ENCODE measurements at regions not wholly inside any gene's neighbourhood (a gene's known extent, or its start where the extent isn't known, plus 50 kb on each side); places are given as distances from the start of the nearest gene placed in this dataset.

DNA sequence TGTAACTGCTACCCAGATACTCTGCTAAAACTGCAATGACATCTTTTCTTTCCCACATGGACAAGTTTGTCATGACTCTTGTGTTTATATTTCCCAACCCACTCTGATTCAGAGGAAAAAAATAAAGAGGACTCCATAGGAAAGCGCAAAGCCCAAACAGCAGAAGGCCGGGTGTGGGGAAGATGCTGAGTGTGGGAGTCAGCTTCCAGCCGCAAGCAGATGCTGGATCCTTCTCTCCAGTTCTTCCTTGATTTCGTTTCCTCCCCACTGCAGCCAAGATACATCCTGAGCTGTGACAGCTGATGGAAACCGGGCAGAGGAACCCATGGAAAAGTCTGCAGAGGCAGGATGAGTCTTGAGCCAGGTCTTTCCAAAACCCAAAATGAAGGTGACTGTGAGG lies 498.2 kb downstream of the PLPP3 start:
- intact Hi-C loops (cut with micrococcal nuclease): no loop called here
- no peak overlapping the region for H3K4me3 Mint-ChIP-seq
- no peak for DNase-seq (ENCODE audit: low spot score)
- no peaks in the 10 kb centered on the region for H3K27me3 Mint-ChIP-seq (ENCODE audit: insufficient read depth)
- H3K4me1 Mint-ChIP-seq (ENCODE audit: low read depth): no peaks in the 10 kb centered on the region
- H3K27ac Mint-ChIP-seq: no peak overlapping the region
- H3K9me3 Mint-ChIP-seq: no peaks in the 10 kb centered on the region
- H3K36me3 Mint-ChIP-seq (ENCODE audit: low read depth): no peaks in the 10 kb centered on the region

- H3K27ac Mint-ChIP-seq: no peak overlapping the region
- no peaks in the 10 kb centered on the region for H3K27me3 Mint-ChIP-seq (ENCODE audit: insufficient read depth)
- no peaks in the 10 kb centered on the region for H3K36me3 Mint-ChIP-seq (ENCODE audit: low read depth)
- H3K4me3 Mint-ChIP-seq: no peak overlapping the region
- intact Hi-C loops (cut with micrococcal nuclease): no loop called here
- DNase-seq (ENCODE audit: low spot score): no peak
- H3K9me3 Mint-ChIP-seq: no peaks in the 10 kb centered on the region
- no peaks in the 10 kb centered on the region for H3K4me1 Mint-ChIP-seq (ENCODE audit: low read depth)
Observed at GRCh38 chr1:56080123-56080522, 499.2 kb downstream of the PLPP3 start.

- no peak for DNase-seq (ENCODE audit: low spot score)
- Mint-ChIP-seq H3K9me3 (no peaks in the 10 kb centered on the region), H3K27ac (no peak overlapping the region), H3K4me3 (no peak overlapping the region), H3K4me1 (ENCODE audit: low read depth) (no peaks in the 10 kb centered on the region), H3K27me3 (ENCODE audit: insufficient read depth) (no peaks in the 10 kb centered on the region), H3K36me3 (ENCODE audit: low read depth) (no peaks in the 10 kb centered on the region)
- intact Hi-C loops (cut with micrococcal nuclease): no loop called here
Observed at GRCh38 chr1:56079391-56079790, 500.0 kb downstream of the PLPP3 start.

- H3K27me3 Mint-ChIP-seq (ENCODE audit: insufficient read depth): no peaks in the 10 kb centered on the region
- H3K4me1 Mint-ChIP-seq (ENCODE audit: low read depth): no peaks in the 10 kb centered on the region
- intact Hi-C loops (cut with micrococcal nuclease): no loop called here
- H3K27ac Mint-ChIP-seq: no peak overlapping the region
- no peak for DNase-seq (ENCODE audit: low spot score)
- H3K4me3 Mint-ChIP-seq: no peak overlapping the region
- no peaks in the 10 kb centered on the region for H3K9me3 Mint-ChIP-seq
- no peaks in the 10 kb centered on the region for H3K36me3 Mint-ChIP-seq (ENCODE audit: low read depth)
Observed at GRCh38 chr1:56077206-56077605, 502.2 kb downstream of the PLPP3 start.

DNA sequence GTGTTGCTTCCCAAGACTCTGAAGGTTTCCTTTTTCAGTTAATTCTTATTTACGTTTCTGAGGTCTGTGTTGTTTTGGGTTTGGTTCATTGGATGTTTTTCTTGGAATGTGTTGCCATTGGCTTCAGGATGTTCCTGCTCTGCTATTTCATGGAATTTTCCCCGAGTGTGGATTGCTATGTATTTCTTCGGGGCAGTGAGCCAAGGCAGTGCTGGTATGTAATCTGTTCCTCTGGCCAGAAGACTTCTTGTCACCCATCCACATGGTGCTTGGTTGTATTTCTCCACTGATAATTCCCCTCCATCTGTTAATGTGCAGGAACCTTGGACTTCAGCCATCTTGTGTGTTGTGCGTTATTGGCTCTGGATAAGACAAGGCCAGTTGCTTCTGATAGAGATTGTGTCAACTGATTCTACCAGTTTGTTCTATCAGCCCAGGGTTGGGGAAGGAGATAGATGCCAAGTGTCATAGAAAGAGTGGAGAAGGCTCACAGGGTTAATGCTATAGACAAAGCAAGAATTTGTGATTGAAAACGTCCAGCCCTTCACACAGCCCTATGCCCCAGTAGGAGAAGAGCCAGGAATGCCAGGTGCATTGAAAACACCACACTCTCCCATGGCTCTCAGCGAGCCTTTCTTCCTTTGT lies 505.2 kb downstream of the PLPP3 start:
- Mint-ChIP-seq H3K4me3 (no peak overlapping the region), H3K27me3 (ENCODE audit: insufficient read depth) (no peaks in the 10 kb centered on the region), H3K4me1 (ENCODE audit: low read depth) (no peaks in the 10 kb centered on the region), H3K9me3 (no peaks in the 10 kb centered on the region), H3K27ac (no peak overlapping the region), H3K36me3 (ENCODE audit: low read depth) (no peaks in the 10 kb centered on the region)
- intact Hi-C loops (cut with micrococcal nuclease): no loop called here
- DNase-seq (ENCODE audit: low spot score): no peak

DNA sequence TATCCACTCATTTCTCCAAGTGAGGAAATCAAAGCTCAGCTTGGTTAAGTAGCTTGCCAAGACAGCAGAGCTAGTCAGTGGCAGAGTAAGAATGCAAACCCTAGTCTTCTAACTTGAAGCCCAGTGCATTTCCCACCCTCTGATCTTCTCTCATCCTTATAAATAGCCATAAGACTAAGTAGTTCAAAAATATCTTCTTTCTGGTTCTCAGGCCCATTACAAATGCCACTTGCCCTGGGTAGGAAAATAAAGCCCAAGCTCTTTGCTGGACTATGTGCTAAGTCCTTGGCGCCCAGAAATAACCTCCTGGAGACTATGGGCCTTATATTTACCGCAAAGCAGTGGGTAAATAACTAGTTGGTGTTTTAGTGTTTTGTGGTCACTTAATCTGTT lies 505.8 kb downstream of the PLPP3 start:
- no peak for DNase-seq (ENCODE audit: low spot score)
- Mint-ChIP-seq H3K9me3 (no peaks in the 10 kb centered on the region), H3K27ac (no peak overlapping the region), H3K4me3 (no peak overlapping the region), H3K27me3 (ENCODE audit: insufficient read depth) (no peaks in the 10 kb centered on the region), H3K36me3 (ENCODE audit: low read depth) (no peaks in the 10 kb centered on the region), H3K4me1 (ENCODE audit: low read depth) (no peaks in the 10 kb centered on the region)
- intact Hi-C loops (cut with micrococcal nuclease): no loop called here

GRCh38 chr1:56073206-56073605 lies 506.2 kb downstream of the PLPP3 start:
- no peaks in the 10 kb centered on the region for H3K27me3 Mint-ChIP-seq (ENCODE audit: insufficient read depth)

GRCh38 chr1:56072310-56072709 lies 507.1 kb downstream of the PLPP3 start:
- intact Hi-C loops (cut with micrococcal nuclease): no loop called here
- no peaks in the 10 kb centered on the region for H3K4me1 Mint-ChIP-seq (ENCODE audit: low read depth)

More at GRCh38 chr1:56073206-56073605, 506.2 kb downstream of the PLPP3 start:
- no peak for DNase-seq (ENCODE audit: low spot score)
- intact Hi-C loops (cut with micrococcal nuclease): no loop called here
- Mint-ChIP-seq H3K4me3 (no peak overlapping the region), H3K4me1 (ENCODE audit: low read depth) (no peaks in the 10 kb centered on the region), H3K36me3 (ENCODE audit: low read depth) (no peaks in the 10 kb centered on the region), H3K27ac (no peak overlapping the region), H3K9me3 (no peaks in the 10 kb centered on the region)

DNA sequence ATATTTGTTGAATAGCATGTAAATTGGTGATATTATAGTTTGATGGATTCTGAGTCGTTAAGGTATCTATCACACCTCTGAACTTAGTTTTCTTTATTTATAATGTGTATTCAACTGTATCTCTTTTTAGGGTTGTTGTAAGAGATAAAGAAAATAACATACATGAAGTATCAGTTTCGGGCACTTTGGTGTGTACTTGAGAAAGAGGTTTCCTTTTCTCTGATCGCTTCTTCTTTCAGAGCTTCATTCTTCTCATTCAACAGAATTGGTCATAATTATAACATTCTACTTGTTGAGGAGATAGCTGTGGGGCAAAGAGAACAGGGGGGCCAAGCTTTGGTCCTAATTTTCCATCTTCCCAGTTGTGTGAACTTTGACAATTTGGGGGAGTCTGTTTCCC lies 508.0 kb downstream of the PLPP3 start:
- Mint-ChIP-seq H3K36me3 (ENCODE audit: low read depth) (no peaks in the 10 kb centered on the region), H3K4me1 (ENCODE audit: low read depth) (no peaks in the 10 kb centered on the region), H3K4me3 (no peak overlapping the region), H3K9me3 (no peaks in the 10 kb centered on the region), H3K27ac (no peak overlapping the region), H3K27me3 (ENCODE audit: insufficient read depth) (no peaks in the 10 kb centered on the region)
- intact Hi-C loops (cut with micrococcal nuclease): no loop called here
- no peak for DNase-seq (ENCODE audit: low spot score)

More at GRCh38 chr1:56072310-56072709, 507.1 kb downstream of the PLPP3 start:
- H3K36me3 Mint-ChIP-seq (ENCODE audit: low read depth): no peaks in the 10 kb centered on the region
- no peaks in the 10 kb centered on the region for H3K27me3 Mint-ChIP-seq (ENCODE audit: insufficient read depth)
- no peak overlapping the region for H3K27ac Mint-ChIP-seq
- no peak for DNase-seq (ENCODE audit: low spot score)
- H3K4me3 Mint-ChIP-seq: no peak overlapping the region
- no peaks in the 10 kb centered on the region for H3K9me3 Mint-ChIP-seq

GRCh38 chr1:56070601-56071000 lies 508.8 kb downstream of the PLPP3 start:
- Mint-ChIP-seq H3K36me3 (ENCODE audit: low read depth) (no peaks in the 10 kb centered on the region), H3K4me3 (no peak overlapping the region), H3K4me1 (ENCODE audit: low read depth) (no peaks in the 10 kb centered on the region), H3K9me3 (no peaks in the 10 kb centered on the region), H3K27me3 (ENCODE audit: insufficient read depth) (no peaks in the 10 kb centered on the region), H3K27ac (no peak overlapping the region)
- DNase-seq (ENCODE audit: low spot score): no peak
- intact Hi-C loops (cut with micrococcal nuclease): no loop called here

GRCh38 chr1:56069824-56070223 lies 509.5 kb downstream of the PLPP3 start:
- intact Hi-C loops (cut with micrococcal nuclease): no loop called here
- H3K27ac Mint-ChIP-seq: no peak overlapping the region
- H3K27me3 Mint-ChIP-seq (ENCODE audit: insufficient read depth): no peaks in the 10 kb centered on the region
- DNase-seq (ENCODE audit: low spot score): no peak
- no peak overlapping the region for H3K4me3 Mint-ChIP-seq
- no peaks in the 10 kb centered on the region for H3K4me1 Mint-ChIP-seq (ENCODE audit: low read depth)
- no peaks in the 10 kb centered on the region for H3K9me3 Mint-ChIP-seq
- H3K36me3 Mint-ChIP-seq (ENCODE audit: low read depth): no peaks in the 10 kb centered on the region

GRCh38 chr1:56068908-56069307 lies 510.5 kb downstream of the PLPP3 start:
- Mint-ChIP-seq H3K4me1 (ENCODE audit: low read depth) (no peaks in the 10 kb centered on the region), H3K4me3 (no peak overlapping the region), H3K36me3 (ENCODE audit: low read depth) (no peaks in the 10 kb centered on the region), H3K9me3 (no peaks in the 10 kb centered on the region), H3K27ac (no peak overlapping the region), H3K27me3 (ENCODE audit: insufficient read depth) (no peaks in the 10 kb centered on the region)
- intact Hi-C loops (cut with micrococcal nuclease): no loop called here
- DNase-seq (ENCODE audit: low spot score): no peak

DNA sequence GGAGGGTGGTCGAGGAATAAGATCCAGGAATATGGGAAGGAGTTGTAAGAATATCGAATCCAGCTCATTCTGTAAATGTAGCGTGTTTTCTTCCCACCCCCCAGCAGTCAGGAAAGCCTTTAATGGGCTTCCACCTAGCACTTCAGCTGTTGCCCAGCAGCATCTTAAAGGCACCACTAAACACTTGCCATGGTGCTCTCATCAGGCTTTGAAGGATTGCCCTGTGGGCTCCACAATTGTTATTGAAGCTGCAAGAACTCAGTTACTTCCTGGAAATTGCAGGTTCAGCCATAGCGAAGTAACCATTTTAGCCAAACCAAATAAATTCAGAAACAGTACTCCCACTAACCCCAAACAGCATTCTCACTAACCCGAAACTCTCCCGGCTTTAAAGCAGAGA lies 511.2 kb downstream of the PLPP3 start:
- no peaks in the 10 kb centered on the region for H3K4me1 Mint-ChIP-seq (ENCODE audit: low read depth)
- H3K4me3 Mint-ChIP-seq: no peak overlapping the region
- DNase-seq (ENCODE audit: low spot score): no peak
- H3K27me3 Mint-ChIP-seq (ENCODE audit: insufficient read depth): no peaks in the 10 kb centered on the region
- H3K9me3 Mint-ChIP-seq: no peaks in the 10 kb centered on the region
- no peaks in the 10 kb centered on the region for H3K36me3 Mint-ChIP-seq (ENCODE audit: low read depth)
- no peak overlapping the region for H3K27ac Mint-ChIP-seq
- intact Hi-C loops (cut with micrococcal nuclease): no loop called here

DNA sequence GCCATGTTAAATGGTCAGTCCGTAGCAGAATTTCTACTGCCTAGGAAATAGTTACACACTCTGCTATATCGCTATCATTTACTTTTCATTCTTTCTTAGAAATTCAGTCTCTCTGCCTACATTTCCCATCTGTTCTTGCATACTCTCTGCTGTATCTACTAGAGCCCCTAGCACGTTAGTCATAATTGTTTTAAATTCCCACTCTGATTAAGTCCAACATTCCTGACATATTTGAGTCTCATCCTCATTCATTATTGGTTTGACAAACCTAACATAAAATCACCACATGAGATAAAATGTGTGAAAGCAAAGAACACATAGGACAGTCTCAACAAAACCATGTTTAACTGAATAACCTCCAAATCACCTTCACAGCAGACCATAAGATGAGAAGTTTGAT lies 513.6 kb downstream of the PLPP3 start:
- H3K27me3 Mint-ChIP-seq (ENCODE audit: insufficient read depth): no peaks in the 10 kb centered on the region
- H3K9me3 Mint-ChIP-seq: no peaks in the 10 kb centered on the region
- intact Hi-C loops (cut with micrococcal nuclease): no loop called here
- H3K4me1 Mint-ChIP-seq (ENCODE audit: low read depth): no peaks in the 10 kb centered on the region
- no peak overlapping the region for H3K27ac Mint-ChIP-seq
- DNase-seq (ENCODE audit: low spot score): no peak
- H3K36me3 Mint-ChIP-seq (ENCODE audit: low read depth): no peaks in the 10 kb centered on the region
- no peak overlapping the region for H3K4me3 Mint-ChIP-seq
